A549 (cell line): ENCODE measurements at regions not wholly inside any gene's neighbourhood (a gene's known extent, or its start where the extent isn't known, plus 50 kb on each side); places are given as distances from the start of the nearest gene placed in this dataset.

Experiments used
- ATAC-seq, 2 experiments: fragments of 200-7000 bp in 1 of 2; fragments of >200 bp in 1 of 2; cut with Nextera tagmentation in 1 of 2; cut with Tn5 transposase in 1 of 2; 3 replicates each; pipeline versions ENCODE4 v1.8.0 to v1.9.1; 2018 to 2020; ENCODE audit warnings: mild to moderate bottlenecking in 1 of 2, moderate library complexity in 1 of 2
- CTCF ChIA-PET: fragments of 300-600 bp; sonication (Branson Sonifier 250); formaldehyde crosslinking; extraction: SDS; loops from one replicate; lab custom pipeline; 2021; ENCODE audit warnings: antibody characterized with exemption, inconsistent platforms; lab: Yijun Ruan, JAX
- POLR2A ChIA-PET: fragments of 350-600 bp; formaldehyde crosslinking; extraction: SDS; loops from one replicate; lab custom pipeline; 2021; ENCODE audit warnings: antibody characterized with exemption, inconsistent platforms; lab: Yijun Ruan, JAX
- DNase-seq, 2 experiments: peaks; one replicate each; pipeline versions ENCODE4 v3.0.0 to v3.0.0-alpha.2; 2011 to 2016; ENCODE audit warnings: low read depth in 1 of 2, low spot score in 1 of 2
- FAIRE-seq: peaks from 2 replicates; lab custom pipeline; 2011; peaks lifted over from hg19 to GRCh38; lab: Jason Lieb, UNC
- H3K27ac ChIP-seq, 2 experiments: fragments of >200 bp; sonication (Bioruptor Twin); formaldehyde crosslinking; 3 replicates each; pipeline ENCODE4 v1.5.1; 2016 to 2017
- H3K4me1 ChIP-seq: fragments of >200 bp; sonication (Bioruptor Twin); formaldehyde crosslinking; 3 replicates; pipeline ENCODE4 v1.6.1; 2016
- H3K4me2 ChIP-seq: fragments of >200 bp; sonication (Bioruptor Twin); formaldehyde crosslinking; 3 replicates; pipeline ENCODE4 v1.6.1; 2016
- H3K4me3 ChIP-seq: fragments of >200 bp; sonication (Bioruptor Twin); formaldehyde crosslinking; 3 replicates; pipeline ENCODE4 v1.5.1; 2016
- H3K9me3 ChIP-seq: fragments of >200 bp; sonication (Bioruptor Twin); formaldehyde crosslinking; 3 replicates; pipeline ENCODE4 v1.6.1; 2016
- EHMT2 ChIP-seq: fragments of 200-600 bp; sonication (generic); IDR thresholded peaks from 2 replicates; pipeline ENCODE4 v1.6.1; 2016; ENCODE audit warnings: antibody characterized with exemption, low read depth, mild to moderate bottlenecking, moderate library complexity
- ESRRA ChIP-seq: fragments of 150-350 bp; IDR thresholded peaks from 2 replicates; pipeline ENCODE4 v1.6.1; 2014; ENCODE audit warnings: mild to moderate bottlenecking, low read length, borderline replicate concordance
- FOSB ChIP-seq: fragments of 250-450 bp; sonication (Bioruptor Pico); IDR thresholded peaks from 2 replicates; pipeline ENCODE4 v1.5.0; 2020; ENCODE audit warnings: mild to moderate bottlenecking, moderate library complexity
- FOXS1 ChIP-seq: fragments of 250-450 bp; sonication (Bioruptor Pico); IDR thresholded peaks from 2 replicates; pipeline ENCODE4 v1.5.0; 2020; ENCODE audit warnings: mild to moderate bottlenecking, moderate library complexity
- GATA3 ChIP-seq: IDR thresholded peaks from 2 replicates; pipeline ENCODE4 v1.6.1; 2012; ENCODE audit warnings: borderline replicate concordance
- HOXB5 ChIP-seq: fragments of 250-450 bp; sonication (Bioruptor Pico); IDR thresholded peaks from 2 replicates; pipeline ENCODE4 v1.5.0; 2020; ENCODE audit warnings: mild to moderate bottlenecking, moderate library complexity
- KDM1A ChIP-seq: fragments of 200-600 bp; sonication (generic); IDR thresholded peaks from 2 replicates; pipeline ENCODE4 v1.6.1; 2016; ENCODE audit warnings: low read depth, mild to moderate bottlenecking
- MAFK ChIP-seq: fragments of 450-650 bp; IDR thresholded peaks from 2 replicates; pipeline ENCODE4 v1.6.1; 2014; ENCODE audit not compliant: partially characterized antibody
- MAZ ChIP-seq: fragments of 150-350 bp; IDR thresholded peaks from 2 replicates; pipeline ENCODE4 v1.6.1; 2014; ENCODE audit warnings: antibody characterized with exemption, low read depth, low read length, borderline replicate concordance
- MYC ChIP-seq: IDR thresholded peaks from 2 replicates; pipeline ENCODE4 v1.6.1; 2012; ENCODE audit warnings: mild to moderate bottlenecking, inconsistent platforms, low read length, improper control_type of control experiment, borderline replicate concordance
- NFE2L2 ChIP-seq: fragments of 150-350 bp; conservative IDR thresholded peaks from 2 replicates; pipeline ENCODE4 v1.6.1; 2014; ENCODE audit warnings: low read length
- NPAS2 ChIP-seq: fragments of 250-450 bp; sonication (Bioruptor Pico); IDR thresholded peaks from 2 replicates; pipeline ENCODE4 v1.8.0; 2022; ENCODE audit warnings: mild to moderate bottlenecking, moderate library complexity, borderline replicate concordance
- PHF8 ChIP-seq: fragments of 200-600 bp; sonication (generic); IDR thresholded peaks from 2 replicates; pipeline ENCODE4 v1.6.1; 2016; ENCODE audit warnings: low read depth, mild to moderate bottlenecking, antibody characterized with exemption, moderate library complexity, borderline replicate concordance
- POLR2AphosphoS2 ChIP-seq: conservative IDR thresholded peaks from 2 replicates; pipeline ENCODE4 v1.6.1; 2012; ENCODE audit warnings: low read length, improper control_type of control experiment, inconsistent platforms
- RARB ChIP-seq: fragments of 250-450 bp; sonication (Bioruptor Pico); IDR thresholded peaks from 2 replicates; pipeline ENCODE4 v1.8.0; 2021; ENCODE audit warnings: mild to moderate bottlenecking, moderate library complexity
- RNF2 ChIP-seq: fragments of 200-600 bp; sonication (generic); IDR thresholded peaks from 2 replicates; pipeline ENCODE4 v1.6.1; 2016; ENCODE audit warnings: low read depth, mild to moderate bottlenecking, antibody characterized with exemption, moderate library complexity, borderline replicate concordance
- SMC3 ChIP-seq: fragments of >200 bp; sonication (Bioruptor Twin); formaldehyde crosslinking; IDR thresholded peaks from 3 replicates; pipeline ENCODE4 v1.6.1; 2018; ENCODE audit warnings: inconsistent platforms
- ZNF302 ChIP-seq: fragments of 250-450 bp; sonication (Bioruptor Pico); IDR thresholded peaks from 2 replicates; pipeline ENCODE4 v1.9.0; 2021; ENCODE audit warnings: inconsistent platforms, mild to moderate bottlenecking, moderate library complexity
- ZSCAN20 ChIP-seq: fragments of 250-450 bp; sonication (Bioruptor Pico); IDR thresholded peaks from 2 replicates; pipeline ENCODE4 v1.8.0; 2022; ENCODE audit warnings: mild to moderate bottlenecking, moderate library complexity
- WGBS: methylation state at CpG from one replicate; pipeline ENCODE4 v1.1.6; 2017; ENCODE audit errors: missing lambda C conversion rate; 5-methylcytosine and 5-hydroxymethylcytosine counted together
- TF ChIP-seq, protein P1 (sequence below): fragments of 200-600 bp; sonication (generic); IDR thresholded peaks from 2 replicates; pipeline ENCODE4 v1.6.1; 2016; ENCODE audit warnings: antibody characterized with exemption, mild to moderate bottlenecking, moderate library complexity
- TF ChIP-seq, protein P2 (sequence below): fragments of >200 bp; sonication (Bioruptor Twin); formaldehyde crosslinking; IDR thresholded peaks from 3 replicates; pipeline ENCODE4 v1.6.1; 2016
- TF ChIP-seq, protein P3 (sequence below): IDR thresholded peaks from 2 replicates; pipeline ENCODE4 v1.6.1; 2012; ENCODE audit warnings: low read depth, borderline replicate concordance

DNA sequence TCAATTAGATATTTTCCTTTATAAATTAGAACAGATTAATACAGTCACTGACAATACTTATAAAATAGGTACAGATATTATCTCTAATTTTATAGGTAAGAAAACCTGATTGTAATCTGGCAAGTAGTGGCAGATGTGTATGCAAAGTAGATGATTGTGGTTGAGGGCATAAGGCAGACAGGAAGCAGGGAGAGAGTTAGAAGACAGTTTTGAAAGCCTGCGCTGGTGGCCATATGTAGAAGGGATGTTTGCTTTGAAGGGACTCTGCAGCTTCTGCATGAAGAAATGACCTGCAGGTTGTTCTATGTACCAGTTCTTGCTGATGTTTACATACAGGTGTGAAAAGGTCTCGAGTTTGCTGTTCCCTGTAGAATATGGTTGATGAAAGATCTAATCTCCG lies 416.3 kb upstream of the SLIT2 start:
- H3K9me3 ChIP-seq: no peaks in the 10 kb centered on the region
- H3K4me3 ChIP-seq: no peak overlapping the region
- no peak overlapping the region for H3K27ac ChIP-seq
- ChIA-PET CTCF (no interaction called here), POLR2A (no interaction called here)
- no peak for FAIRE-seq
- DNase-seq: no peak
- TF ChIP-seq POLR2AphosphoS2: no peak
- TF ChIP-seq SMC3: no peak
- WGBS: 18% methylated on average over 3 of the region's 3 CpGs
- ATAC-seq: no peak
- H3K4me2 ChIP-seq: no peak overlapping the region
- H3K4me1 ChIP-seq: no peaks in the 10 kb centered on the region

- TF ChIP-seq, protein P1, sequence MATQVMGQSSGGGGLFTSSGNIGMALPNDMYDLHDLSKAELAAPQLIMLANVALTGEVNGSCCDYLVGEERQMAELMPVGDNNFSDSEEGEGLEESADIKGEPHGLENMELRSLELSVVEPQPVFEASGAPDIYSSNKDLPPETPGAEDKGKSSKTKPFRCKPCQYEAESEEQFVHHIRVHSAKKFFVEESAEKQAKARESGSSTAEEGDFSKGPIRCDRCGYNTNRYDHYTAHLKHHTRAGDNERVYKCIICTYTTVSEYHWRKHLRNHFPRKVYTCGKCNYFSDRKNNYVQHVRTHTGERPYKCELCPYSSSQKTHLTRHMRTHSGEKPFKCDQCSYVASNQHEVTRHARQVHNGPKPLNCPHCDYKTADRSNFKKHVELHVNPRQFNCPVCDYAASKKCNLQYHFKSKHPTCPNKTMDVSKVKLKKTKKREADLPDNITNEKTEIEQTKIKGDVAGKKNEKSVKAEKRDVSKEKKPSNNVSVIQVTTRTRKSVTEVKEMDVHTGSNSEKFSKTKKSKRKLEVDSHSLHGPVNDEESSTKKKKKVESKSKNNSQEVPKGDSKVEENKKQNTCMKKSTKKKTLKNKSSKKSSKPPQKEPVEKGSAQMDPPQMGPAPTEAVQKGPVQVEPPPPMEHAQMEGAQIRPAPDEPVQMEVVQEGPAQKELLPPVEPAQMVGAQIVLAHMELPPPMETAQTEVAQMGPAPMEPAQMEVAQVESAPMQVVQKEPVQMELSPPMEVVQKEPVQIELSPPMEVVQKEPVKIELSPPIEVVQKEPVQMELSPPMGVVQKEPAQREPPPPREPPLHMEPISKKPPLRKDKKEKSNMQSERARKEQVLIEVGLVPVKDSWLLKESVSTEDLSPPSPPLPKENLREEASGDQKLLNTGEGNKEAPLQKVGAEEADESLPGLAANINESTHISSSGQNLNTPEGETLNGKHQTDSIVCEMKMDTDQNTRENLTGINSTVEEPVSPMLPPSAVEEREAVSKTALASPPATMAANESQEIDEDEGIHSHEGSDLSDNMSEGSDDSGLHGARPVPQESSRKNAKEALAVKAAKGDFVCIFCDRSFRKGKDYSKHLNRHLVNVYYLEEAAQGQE: no peak
- TF ChIP-seq RNF2 (no peak), MYC (no peak), MAZ (no peak), KDM1A (no peak), GATA3 (no peak), MAFK (no peak), PHF8 (no peak), ESRRA (no peak), FOSB (CRISPR knock-in tag) (no peak), SMC3 (no peak), ZNF302 (CRISPR knock-in tag) (no peak), RARB (no peak), ZSCAN20 (no peak), POLR2AphosphoS2 (no peak), NPAS2 (CRISPR knock-in tag) (no peak)
- TF ChIP-seq, protein P2, sequence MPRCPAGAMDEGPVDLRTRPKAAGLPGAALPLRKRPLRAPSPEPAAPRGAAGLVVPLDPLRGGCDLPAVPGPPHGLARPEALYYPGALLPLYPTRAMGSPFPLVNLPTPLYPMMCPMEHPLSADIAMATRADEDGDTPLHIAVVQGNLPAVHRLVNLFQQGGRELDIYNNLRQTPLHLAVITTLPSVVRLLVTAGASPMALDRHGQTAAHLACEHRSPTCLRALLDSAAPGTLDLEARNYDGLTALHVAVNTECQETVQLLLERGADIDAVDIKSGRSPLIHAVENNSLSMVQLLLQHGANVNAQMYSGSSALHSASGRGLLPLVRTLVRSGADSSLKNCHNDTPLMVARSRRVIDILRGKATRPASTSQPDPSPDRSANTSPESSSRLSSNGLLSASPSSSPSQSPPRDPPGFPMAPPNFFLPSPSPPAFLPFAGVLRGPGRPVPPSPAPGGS: no peak
- TF ChIP-seq, protein P3, sequence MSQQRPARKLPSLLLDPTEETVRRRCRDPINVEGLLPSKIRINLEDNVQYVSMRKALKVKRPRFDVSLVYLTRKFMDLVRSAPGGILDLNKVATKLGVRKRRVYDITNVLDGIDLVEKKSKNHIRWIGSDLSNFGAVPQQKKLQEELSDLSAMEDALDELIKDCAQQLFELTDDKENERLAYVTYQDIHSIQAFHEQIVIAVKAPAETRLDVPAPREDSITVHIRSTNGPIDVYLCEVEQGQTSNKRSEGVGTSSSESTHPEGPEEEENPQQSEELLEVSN: no peak
- no peak for DNase-seq
- POLR2A ChIA-PET: no interaction called here
- Histone ChIP-seq H3K4me3 (no peak overlapping the region), H3K27ac (no peak overlapping the region), H3K4me1 (no peaks in the 10 kb centered on the region), H3K9me3 (no peaks in the 10 kb centered on the region), H3K4me2 (no peak overlapping the region)
- no peak for ATAC-seq
- CTCF ChIA-PET: no interaction called here
- 0% methylated on average over 3 of the region's 3 CpGs for WGBS
- FAIRE-seq: no peak
These were observed 419.3 kb upstream of the SLIT2 start for GRCh38 chr4:19832411-19832810.

- POLR2A ChIA-PET: no interaction called here
- no peak overlapping the region for H3K4me2 ChIP-seq
- TF ChIP-seq EHMT2 (no peak), HOXB5 (CRISPR knock-in tag) (no peak), NFE2L2 (no peak), FOXS1 (CRISPR knock-in tag) (no peak)
- DNase-seq: no peak
- CTCF ChIA-PET: no interaction called here
- WGBS: 34% methylated on average over 4 of the region's 4 CpGs
- H3K9me3 ChIP-seq: no peaks in the 10 kb centered on the region
- H3K27ac ChIP-seq: no peak overlapping the region
- ATAC-seq: no peak
- FAIRE-seq: no peak
- no peak overlapping the region for H3K4me3 ChIP-seq
- H3K4me1 ChIP-seq: no peaks in the 10 kb centered on the region
These were observed 419.9 kb upstream of the SLIT2 start for GRCh38 chr4:19831644-19832285.
